DND-41 (cell line): ENCODE measurements at regions not wholly inside any gene's neighbourhood (a gene's known extent, or its start where the extent isn't known, plus 50 kb on each side); places are given as distances from the start of the nearest gene placed in this dataset.

ENCODE experiments used
- EZH2 ChIP-seq: IDR thresholded peaks from 3 replicates; pipeline ENCODE4 v1.6.1; 2012; ENCODE audit warnings: borderline replicate concordance, low read depth, mild to moderate bottlenecking, moderate library complexity, low read length, inconsistent platforms; ENCODE audit not compliant: severe bottlenecking
- TF ChIP-seq, protein P1 (sequence below): IDR thresholded peaks from 2 replicates; pipeline ENCODE4 v1.5.1; 2012; ENCODE audit warnings: borderline replicate concordance, low read length, moderate library complexity, mild to moderate bottlenecking; ENCODE audit not compliant: poor library complexity, severe bottlenecking; ENCODE audit errors: extremely low read depth

DNA sequence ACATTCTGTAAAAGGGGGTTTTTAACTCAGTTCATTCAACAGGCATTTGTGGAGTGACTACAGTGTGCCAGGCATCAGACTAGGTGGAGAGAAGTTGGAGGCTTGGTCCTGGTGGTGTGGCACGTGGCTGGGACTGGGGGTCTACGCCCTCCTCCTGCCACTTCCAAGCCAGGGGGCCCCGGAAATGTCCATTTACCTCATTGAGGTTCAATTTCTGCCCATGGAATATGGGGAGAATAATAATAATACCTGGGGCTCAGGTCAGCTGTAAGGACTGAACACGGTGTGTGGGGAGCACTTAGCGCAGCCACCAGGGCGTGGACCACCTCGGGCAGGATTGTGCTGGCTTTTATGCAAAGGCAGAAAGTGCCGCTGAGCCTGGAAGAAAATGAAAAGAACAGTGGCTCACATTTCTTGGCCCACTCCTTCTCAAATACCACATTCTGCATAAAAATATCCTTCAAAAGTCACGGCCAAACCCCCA lies 229.4 kb downstream of the ANKRD60 start:
- TF ChIP-seq, protein P1, sequence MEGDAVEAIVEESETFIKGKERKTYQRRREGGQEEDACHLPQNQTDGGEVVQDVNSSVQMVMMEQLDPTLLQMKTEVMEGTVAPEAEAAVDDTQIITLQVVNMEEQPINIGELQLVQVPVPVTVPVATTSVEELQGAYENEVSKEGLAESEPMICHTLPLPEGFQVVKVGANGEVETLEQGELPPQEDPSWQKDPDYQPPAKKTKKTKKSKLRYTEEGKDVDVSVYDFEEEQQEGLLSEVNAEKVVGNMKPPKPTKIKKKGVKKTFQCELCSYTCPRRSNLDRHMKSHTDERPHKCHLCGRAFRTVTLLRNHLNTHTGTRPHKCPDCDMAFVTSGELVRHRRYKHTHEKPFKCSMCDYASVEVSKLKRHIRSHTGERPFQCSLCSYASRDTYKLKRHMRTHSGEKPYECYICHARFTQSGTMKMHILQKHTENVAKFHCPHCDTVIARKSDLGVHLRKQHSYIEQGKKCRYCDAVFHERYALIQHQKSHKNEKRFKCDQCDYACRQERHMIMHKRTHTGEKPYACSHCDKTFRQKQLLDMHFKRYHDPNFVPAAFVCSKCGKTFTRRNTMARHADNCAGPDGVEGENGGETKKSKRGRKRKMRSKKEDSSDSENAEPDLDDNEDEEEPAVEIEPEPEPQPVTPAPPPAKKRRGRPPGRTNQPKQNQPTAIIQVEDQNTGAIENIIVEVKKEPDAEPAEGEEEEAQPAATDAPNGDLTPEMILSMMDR: no peak
- no peak for TF ChIP-seq EZH2
